ENCODE measurements at regions not wholly inside any gene's neighbourhood (a gene's known extent, or its start where the extent isn't known, plus 50 kb on each side); places are given as distances from the start of the nearest gene placed in this dataset.

DNA sequence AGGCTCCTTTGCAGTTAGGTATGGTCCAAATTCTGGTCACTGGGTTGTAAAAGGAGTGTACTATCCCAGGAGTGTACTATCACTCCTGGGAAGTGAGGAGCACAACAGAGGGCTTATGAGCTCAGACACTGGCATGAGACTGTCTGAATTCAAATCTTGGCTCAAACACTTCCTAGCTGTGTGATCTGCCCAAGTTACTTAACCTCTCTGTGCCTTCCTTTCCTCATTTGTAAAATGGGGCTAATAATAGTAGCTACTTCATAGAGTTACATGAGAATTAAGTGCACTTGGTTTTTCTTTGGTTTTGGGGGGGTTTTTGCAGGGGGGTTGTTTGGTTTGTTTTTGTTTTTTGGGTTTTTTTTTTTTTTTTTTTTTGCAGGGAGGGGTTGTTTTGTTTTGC lies 152.0 kb downstream of the BCOR start:
- intact Hi-C loops (cut with micrococcal nuclease) = no loop called here
- Mint-ChIP-seq H3K4me1 (ENCODE audit: low read depth) (peaks cover 8% of the 10 kb centered on the region), H3K27ac (no peak overlapping the region), H3K4me3 (no peak overlapping the region), H3K9me3 (no peaks in the 10 kb centered on the region), H3K36me3 (ENCODE audit: low read depth) (no peaks in the 10 kb centered on the region), H3K27me3 (no peaks in the 10 kb centered on the region)
- DNase-seq (no peak), ATAC-seq (no peak)
- ChIA-PET CTCF (no interaction called here), POLR2A (no interaction called here)
- no peak for TF ChIP-seq CTCF (IDR thresholded peaks at IDR 0.05)

GRCh38 chrX:39946822-39947221 lies 150.9 kb downstream of the BCOR start:
- no peak for TF ChIP-seq CTCF (IDR thresholded peaks at IDR 0.05)
- no peaks in the 10 kb centered on the region for H3K27me3 Mint-ChIP-seq
- ChIA-PET POLR2A (no interaction called here), CTCF (no interaction called here)
- no peaks in the 10 kb centered on the region for H3K36me3 Mint-ChIP-seq (ENCODE audit: low read depth)
- no peak overlapping the region for H3K4me3 Mint-ChIP-seq
- peaks cover 8% of the 10 kb centered on the region for H3K4me1 Mint-ChIP-seq (ENCODE audit: low read depth)
- H3K9me3 Mint-ChIP-seq = no peaks in the 10 kb centered on the region
- no peak overlapping the region for H3K27ac Mint-ChIP-seq
- intact Hi-C loops (cut with micrococcal nuclease) = no loop called here
- ATAC-seq (no peak), DNase-seq (no peak)

DNA sequence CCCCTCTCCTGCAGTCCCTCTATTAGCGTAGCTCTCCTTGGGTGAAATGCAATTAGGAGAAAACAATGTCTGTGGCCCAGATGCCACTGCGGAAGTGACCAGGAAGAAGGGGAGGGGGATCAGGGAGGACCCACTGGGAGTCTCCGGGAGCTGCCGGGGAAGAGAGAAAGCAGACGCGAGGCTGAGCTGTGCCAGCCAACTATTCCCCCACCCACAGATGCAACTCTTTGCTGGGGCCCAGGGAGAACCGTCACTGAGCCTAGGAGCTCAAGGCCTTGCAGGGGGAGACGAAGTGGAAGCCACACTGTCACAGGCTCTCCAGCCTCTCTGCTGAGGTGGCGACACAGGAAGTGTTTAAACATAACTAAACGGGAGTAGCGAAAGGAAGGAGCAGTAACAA lies 149.2 kb downstream of the BCOR start:
- peaks cover 8% of the 10 kb centered on the region for H3K4me1 Mint-ChIP-seq (ENCODE audit: low read depth)

DNA sequence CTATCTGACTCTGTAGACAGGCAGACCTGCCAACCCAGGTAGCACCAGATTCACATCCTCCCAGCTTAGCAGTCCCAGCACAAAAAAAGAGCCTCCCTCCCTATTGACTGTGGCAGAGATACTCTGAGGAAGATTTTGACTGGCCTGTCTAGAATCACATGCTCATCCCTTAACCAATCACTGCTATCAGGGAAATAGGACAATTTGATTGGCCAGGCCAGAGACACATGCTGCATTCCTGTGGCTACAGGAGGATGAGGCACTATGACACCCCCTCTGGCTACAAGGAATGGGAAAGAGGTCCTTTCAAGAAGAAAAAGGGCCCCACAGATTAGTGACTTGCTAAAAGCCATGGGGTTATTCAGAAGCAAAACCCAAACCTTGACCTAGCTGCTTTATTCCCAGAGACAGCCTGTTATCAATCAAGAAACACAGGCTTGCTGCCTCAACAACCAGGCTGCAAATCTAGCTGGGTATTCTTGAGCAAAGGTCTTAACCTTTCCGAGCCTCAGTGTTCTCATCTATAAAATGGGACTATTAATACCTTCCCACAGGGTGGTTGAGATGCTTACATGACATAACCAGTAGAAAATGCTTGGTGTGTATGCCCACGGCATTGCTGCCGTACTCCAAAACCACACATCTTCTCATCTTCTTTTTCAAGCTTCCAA lies 147.6 kb downstream of the BCOR start:
- no peak for TF ChIP-seq CTCF (IDR thresholded peaks at IDR 0.05)

More for the DNA sequence above, 149.2 kb downstream of the BCOR start:
- intact Hi-C loops (cut with micrococcal nuclease) = no loop called here
- ATAC-seq = no peak
- Mint-ChIP-seq H3K4me3 (no peak overlapping the region), H3K27me3 (no peaks in the 10 kb centered on the region), H3K9me3 (no peaks in the 10 kb centered on the region), H3K27ac (no peak overlapping the region), H3K36me3 (ENCODE audit: low read depth) (no peaks in the 10 kb centered on the region)
- no peak for TF ChIP-seq CTCF (IDR thresholded peaks at IDR 0.05)
- DNase-seq = no peak
- CTCF ChIA-PET = no interaction called here
- POLR2A ChIA-PET = interaction anchor here (1.0 kb wide), 1 partner anchor 59 kb away, joined by 3 read pairs; no protein-coding TSS in a partner anchor

DNA sequence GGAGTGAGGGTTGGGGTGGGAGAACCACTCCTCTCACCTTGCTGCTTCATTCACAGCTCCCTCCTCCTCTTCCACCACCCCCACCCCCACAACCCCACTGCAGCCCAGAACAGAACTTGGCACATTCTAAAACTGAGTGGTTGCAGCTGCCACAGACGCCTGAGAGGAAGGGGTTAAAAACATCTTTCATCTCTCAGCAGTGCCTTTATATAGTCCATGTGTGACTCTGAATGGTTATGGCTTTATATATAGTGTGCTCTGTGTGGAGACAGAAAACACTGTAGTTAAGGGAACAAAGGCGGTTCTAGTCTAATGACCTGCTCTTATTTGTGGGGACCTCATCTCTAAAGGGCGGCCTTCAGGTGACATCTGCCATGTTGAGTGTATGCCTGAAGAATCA lies 144.8 kb downstream of the BCOR start:
- Mint-ChIP-seq H3K4me3 (no peak overlapping the region), H3K27me3 (no peaks in the 10 kb centered on the region), H3K9me3 (no peaks in the 10 kb centered on the region), H3K4me1 (ENCODE audit: low read depth) (peaks cover 10% of the 10 kb centered on the region), H3K27ac (no peak overlapping the region), H3K36me3 (ENCODE audit: low read depth) (no peaks in the 10 kb centered on the region)
- ATAC-seq (no peak), DNase-seq (no peak)
- ChIA-PET CTCF (no interaction called here), POLR2A (no interaction called here)
- intact Hi-C loops (cut with micrococcal nuclease) = no loop called here
- no peak for TF ChIP-seq CTCF (IDR thresholded peaks at IDR 0.05)

More for the DNA sequence above, 147.6 kb downstream of the BCOR start:
- Mint-ChIP-seq H3K36me3 (ENCODE audit: low read depth) (no peaks in the 10 kb centered on the region), H3K4me1 (ENCODE audit: low read depth) (peaks cover 8% of the 10 kb centered on the region), H3K9me3 (no peaks in the 10 kb centered on the region), H3K4me3 (no peak overlapping the region), H3K27me3 (no peaks in the 10 kb centered on the region), H3K27ac (no peak overlapping the region)
- POLR2A ChIA-PET = no interaction called here
- no peak for ATAC-seq
- CTCF ChIA-PET = no interaction called here
- DNase-seq = no peak
- intact Hi-C loops (cut with micrococcal nuclease) = no loop called here
